ENCODE measurements at regions not wholly inside any gene's neighbourhood (a gene's known extent, or its start where the extent isn't known, plus 50 kb on each side); places are given as distances from the start of the nearest gene placed in this dataset.

DNA sequence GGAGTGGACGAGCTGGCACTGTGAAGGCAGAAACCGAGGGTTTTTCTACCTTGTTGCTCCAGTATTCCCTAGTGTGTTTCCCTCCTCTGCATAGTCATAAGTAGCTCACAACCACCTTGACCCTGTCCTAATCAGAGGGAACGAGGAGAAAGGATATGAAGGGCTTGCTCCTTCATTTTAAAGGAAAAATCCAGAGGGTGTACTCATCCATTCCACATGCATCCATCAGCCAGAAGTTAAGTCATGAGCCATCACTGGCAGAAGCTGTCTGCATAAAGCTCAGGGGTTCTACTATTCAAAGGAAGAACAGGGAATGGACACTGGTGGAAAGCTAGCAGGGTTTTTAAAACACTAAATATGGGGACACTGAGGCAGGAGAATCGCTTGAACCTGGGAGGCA lies 84.3 kb upstream of the FOXN3 start:
- H3K36me3 ChIP-seq (ENCODE audit: control insufficient read depth, insufficient read depth, low read length), result peaks cover 11% of the 10 kb centered on the region; the same call in 1 of the 2 replicates
- H3K27ac ChIP-seq (ENCODE audit: low read depth, low read length), result no peak overlapping the region
- H3K9ac ChIP-seq (ENCODE audit: low read length), result no peak overlapping the region
- peaks cover 3% of the 10 kb centered on the region; the same call in 1 of the 2 replicates for H3K4me1 ChIP-seq (ENCODE audit: control insufficient read depth, insufficient read depth, low read length)
- H3K4me3 ChIP-seq (ENCODE audit: low read depth, low read length), result no peak overlapping the region
- H3K9me3 ChIP-seq (ENCODE audit: control insufficient read depth, insufficient read depth, low read depth, low read length), result no peaks in the 10 kb centered on the region
- H3K27me3 ChIP-seq (ENCODE audit: control insufficient read depth, insufficient read depth, low read length), result no peaks in the 10 kb centered on the region

DNA sequence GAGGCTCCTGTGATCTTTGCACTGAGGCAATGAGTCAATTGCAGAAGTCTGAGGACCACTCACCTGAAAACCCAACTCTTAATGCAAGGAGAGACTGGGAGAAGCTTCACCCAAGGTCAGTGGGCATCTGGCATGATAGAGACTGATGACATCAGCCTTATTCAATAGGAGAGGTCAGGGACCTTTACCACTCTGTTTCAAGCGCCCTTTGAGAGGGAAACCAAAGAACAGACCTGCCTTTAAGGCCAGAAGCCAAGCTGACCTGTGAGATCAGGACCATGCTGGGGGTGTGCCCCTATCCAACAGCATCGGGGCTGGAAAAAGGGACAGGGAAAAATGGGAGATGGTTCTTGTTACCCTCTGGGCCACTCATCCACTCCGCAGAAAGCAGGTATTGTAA lies 83.3 kb upstream of the FOXN3 start:
- H3K4me3 ChIP-seq (ENCODE audit: low read depth, low read length), result no peak overlapping the region
- H3K4me1 ChIP-seq (ENCODE audit: control insufficient read depth, insufficient read depth, low read length), result peaks cover 3% of the 10 kb centered on the region; the same call in 1 of the 2 replicates
- H3K9ac ChIP-seq (ENCODE audit: low read length), result no peak overlapping the region
- H3K27ac ChIP-seq (ENCODE audit: low read depth, low read length), result no peak overlapping the region
- peaks cover 11% of the 10 kb centered on the region; the same call in 1 of the 2 replicates for H3K36me3 ChIP-seq (ENCODE audit: control insufficient read depth, insufficient read depth, low read length)
- no peaks in the 10 kb centered on the region for H3K9me3 ChIP-seq (ENCODE audit: control insufficient read depth, insufficient read depth, low read depth, low read length)
- H3K27me3 ChIP-seq (ENCODE audit: control insufficient read depth, insufficient read depth, low read length), result no peaks in the 10 kb centered on the region

DNA sequence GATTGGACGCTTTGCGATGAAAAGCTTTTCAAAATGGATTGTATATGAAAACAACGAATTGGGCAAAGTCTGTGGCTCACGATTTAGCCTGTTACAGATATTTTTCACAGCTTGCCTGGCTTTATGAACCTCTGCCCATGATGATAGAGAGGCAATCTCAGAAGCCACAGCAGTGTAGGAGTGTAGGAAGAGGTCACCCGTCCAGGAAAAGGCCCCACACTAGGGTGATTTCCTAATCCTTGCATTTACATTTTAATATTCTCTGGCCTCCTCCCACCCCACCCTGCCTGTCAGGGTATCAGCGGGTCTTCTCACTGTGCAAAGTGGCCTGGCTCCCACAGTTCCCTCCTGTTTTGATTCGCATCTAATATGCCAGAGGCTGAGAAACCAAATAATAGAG lies 81.8 kb upstream of the FOXN3 start:
- no peaks in the 10 kb centered on the region for H3K9me3 ChIP-seq (ENCODE audit: control insufficient read depth, insufficient read depth, low read depth, low read length)
- no peaks in the 10 kb centered on the region for H3K27me3 ChIP-seq (ENCODE audit: control insufficient read depth, insufficient read depth, low read length)
- H3K4me1 ChIP-seq (ENCODE audit: control insufficient read depth, insufficient read depth, low read length), result peaks cover 11% of the 10 kb centered on the region
- H3K36me3 ChIP-seq (ENCODE audit: control insufficient read depth, insufficient read depth, low read length), result peaks cover 9% of the 10 kb centered on the region; the same call in 1 of the 2 replicates
- no peak overlapping the region for H3K9ac ChIP-seq (ENCODE audit: low read length)
- H3K4me3 ChIP-seq (ENCODE audit: low read depth, low read length), result no peak overlapping the region
- no peak overlapping the region for H3K27ac ChIP-seq (ENCODE audit: low read depth, low read length)

DNA sequence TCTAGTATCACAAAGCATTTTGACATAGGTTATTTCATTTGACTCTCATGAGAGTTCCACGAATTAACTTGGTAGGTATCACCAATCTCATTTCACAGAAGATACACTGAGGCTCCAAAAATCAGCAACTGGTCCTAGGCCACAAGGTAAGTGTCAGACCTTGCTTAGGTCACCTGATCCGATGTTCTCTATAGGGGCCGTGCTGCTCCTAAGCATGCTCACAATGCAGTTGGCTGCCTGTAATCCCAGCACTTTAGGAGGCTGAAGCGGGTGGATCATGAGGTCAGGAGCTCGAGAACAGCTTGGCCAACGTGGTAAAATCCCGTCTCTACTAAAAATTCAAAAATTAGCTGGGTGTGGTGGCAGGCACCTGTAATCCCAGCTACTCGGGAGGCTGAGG lies 78.7 kb upstream of the FOXN3 start:
- no peak overlapping the region for H3K9ac ChIP-seq (ENCODE audit: low read length)
- peaks cover 16% of the 10 kb centered on the region for H3K4me1 ChIP-seq (ENCODE audit: control insufficient read depth, insufficient read depth, low read length)
- H3K9me3 ChIP-seq (ENCODE audit: control insufficient read depth, insufficient read depth, low read depth, low read length), result no peaks in the 10 kb centered on the region
- peaks cover 5% of the 10 kb centered on the region; the same call in 1 of the 2 replicates for H3K36me3 ChIP-seq (ENCODE audit: control insufficient read depth, insufficient read depth, low read length)
- H3K4me3 ChIP-seq (ENCODE audit: low read depth, low read length), result no peak overlapping the region
- H3K27me3 ChIP-seq (ENCODE audit: control insufficient read depth, insufficient read depth, low read length), result no peaks in the 10 kb centered on the region
- H3K27ac ChIP-seq (ENCODE audit: low read depth, low read length), result no peak overlapping the region

DNA sequence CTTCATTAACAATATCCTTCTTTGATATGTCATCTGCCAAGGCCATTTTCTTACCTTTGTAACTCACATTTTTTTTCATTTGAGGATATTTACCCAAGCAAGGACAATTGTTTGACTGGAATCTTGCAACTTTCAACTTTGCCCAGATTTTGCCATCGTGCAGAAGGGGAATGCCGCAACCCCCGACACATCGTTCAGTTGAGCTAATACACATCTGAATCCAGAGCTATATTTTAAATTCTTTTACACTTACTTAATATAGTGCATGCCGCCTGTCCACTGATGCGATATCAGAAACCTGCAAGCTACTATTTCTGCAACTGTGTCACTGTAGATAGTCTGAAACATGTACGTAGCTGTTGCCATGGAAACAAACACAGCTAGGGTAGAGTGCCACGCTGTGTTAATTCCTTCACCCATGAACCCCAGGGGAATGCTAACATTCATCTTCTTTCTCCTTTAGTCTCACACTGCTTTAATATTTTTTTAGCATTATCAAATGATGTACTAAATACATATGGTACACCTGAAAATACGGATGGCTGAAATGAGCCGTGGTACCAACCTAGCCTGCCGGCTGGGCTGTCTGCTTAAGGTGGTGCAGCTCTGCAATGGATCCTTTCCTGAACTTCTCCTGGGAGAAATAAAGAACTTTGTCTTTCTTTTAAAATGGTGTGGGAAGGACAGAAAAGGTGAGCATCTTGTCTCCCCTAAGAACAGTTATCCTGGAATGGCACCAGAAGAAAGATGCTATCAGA lies 77.0 kb upstream of the FOXN3 start:
- Histone ChIP-seq H3K4me1 (ENCODE audit: control insufficient read depth, insufficient read depth, low read length) (peaks cover 23% of the 10 kb centered on the region), H3K4me3 (ENCODE audit: low read depth, low read length) (no peak overlapping the region), H3K36me3 (ENCODE audit: control insufficient read depth, insufficient read depth, low read length) (no peaks in the 10 kb centered on the region), H3K27ac (ENCODE audit: low read depth, low read length) (no peak overlapping the region), H3K9ac (ENCODE audit: low read length) (no peak overlapping the region), H3K27me3 (ENCODE audit: control insufficient read depth, insufficient read depth, low read length) (no peaks in the 10 kb centered on the region), H3K9me3 (ENCODE audit: control insufficient read depth, insufficient read depth, low read depth, low read length) (no peaks in the 10 kb centered on the region)

DNA sequence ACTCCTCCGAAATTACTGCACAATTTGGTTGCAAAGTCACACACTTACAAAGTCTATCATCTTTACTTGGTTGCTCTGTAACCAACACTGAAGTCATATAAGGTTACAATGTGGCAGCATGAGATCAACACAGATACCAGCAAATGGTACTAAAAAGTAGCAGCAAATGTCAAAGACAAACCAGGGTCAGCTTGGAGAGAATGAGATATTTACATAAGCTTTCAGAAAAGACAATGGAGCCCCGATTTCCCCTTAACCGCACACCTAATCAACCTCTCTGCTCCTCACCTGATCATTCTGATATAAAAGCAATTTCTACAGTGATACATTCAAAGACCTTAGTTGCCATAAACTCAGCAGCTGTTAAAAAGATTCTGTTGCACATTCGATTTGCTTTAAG lies 76.4 kb upstream of the FOXN3 start:
- H3K9ac ChIP-seq (ENCODE audit: low read length), result no peak overlapping the region
- no peak overlapping the region for H3K27ac ChIP-seq (ENCODE audit: low read depth, low read length)

DNA sequence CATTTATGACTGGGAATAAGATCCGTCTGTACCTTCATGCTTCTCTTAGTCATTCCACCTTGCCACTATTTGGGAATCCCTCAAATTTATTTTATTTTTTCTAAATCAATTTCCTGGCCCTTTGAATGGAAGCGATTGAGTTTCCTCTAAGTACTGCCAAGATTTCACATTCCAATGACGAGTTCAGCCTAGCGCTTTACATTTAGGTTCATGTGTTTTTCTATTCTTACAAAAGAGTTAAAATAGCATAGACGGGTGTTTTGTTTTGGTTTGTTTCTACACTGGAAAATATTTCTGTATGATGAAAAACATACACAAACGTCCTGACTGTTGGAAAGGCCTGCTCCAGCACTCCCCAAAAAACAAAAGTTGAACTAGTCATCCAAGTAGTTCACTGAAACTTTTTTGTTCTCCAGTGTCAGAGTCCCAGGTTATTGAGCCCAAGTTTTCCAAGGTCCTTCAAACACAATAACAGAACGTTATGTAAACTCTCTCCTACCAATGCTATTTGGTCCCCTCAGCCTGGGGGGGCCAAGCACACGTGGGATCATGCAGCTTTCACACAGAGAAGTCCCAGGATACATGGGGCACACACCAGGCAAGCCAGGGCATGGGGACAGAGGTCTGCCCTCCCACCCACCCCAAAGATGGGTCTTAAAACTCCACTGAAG lies 74.8 kb upstream of the FOXN3 start:
- Histone ChIP-seq H3K27ac (ENCODE audit: low read depth, low read length) (no peak overlapping the region), H3K4me1 (ENCODE audit: control insufficient read depth, insufficient read depth, low read length) (peaks cover 20% of the 10 kb centered on the region), H3K4me3 (ENCODE audit: low read depth, low read length) (no peak overlapping the region), H3K27me3 (ENCODE audit: control insufficient read depth, insufficient read depth, low read length) (no peaks in the 10 kb centered on the region), H3K9ac (ENCODE audit: low read length) (no peak overlapping the region), H3K9me3 (ENCODE audit: control insufficient read depth, insufficient read depth, low read depth, low read length) (no peaks in the 10 kb centered on the region), H3K36me3 (ENCODE audit: control insufficient read depth, insufficient read depth, low read length) (no peaks in the 10 kb centered on the region)

More for the DNA sequence above, 76.4 kb upstream of the FOXN3 start:
- no peak overlapping the region for H3K4me3 ChIP-seq (ENCODE audit: low read depth, low read length)
- H3K27me3 ChIP-seq (ENCODE audit: control insufficient read depth, insufficient read depth, low read length), result no peaks in the 10 kb centered on the region
- no peaks in the 10 kb centered on the region for H3K36me3 ChIP-seq (ENCODE audit: control insufficient read depth, insufficient read depth, low read length)
- H3K9me3 ChIP-seq (ENCODE audit: control insufficient read depth, insufficient read depth, low read depth, low read length), result no peaks in the 10 kb centered on the region
- peaks cover 20% of the 10 kb centered on the region for H3K4me1 ChIP-seq (ENCODE audit: control insufficient read depth, insufficient read depth, low read length)

DNA sequence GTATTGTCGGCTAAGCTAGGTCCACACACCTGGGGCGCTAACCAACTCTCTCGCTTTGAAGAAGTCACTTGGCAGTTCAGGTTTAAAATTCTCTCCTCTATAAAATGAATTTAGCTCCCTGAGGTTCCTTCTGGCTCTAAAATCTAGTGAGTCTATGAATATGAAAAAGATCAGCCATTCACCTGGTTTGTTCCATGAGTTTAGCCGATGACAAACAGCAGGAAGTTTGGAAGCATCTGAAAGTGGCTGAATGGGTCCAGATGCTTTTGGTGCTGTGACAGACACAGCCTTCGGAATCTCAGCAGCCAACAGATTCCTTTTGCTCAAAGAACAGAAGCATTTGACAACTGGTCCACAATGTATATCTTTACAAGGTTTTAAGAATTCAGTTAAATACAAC lies 73.4 kb upstream of the FOXN3 start:
- H3K4me3 ChIP-seq (ENCODE audit: low read depth, low read length), result no peak overlapping the region
- H3K36me3 ChIP-seq (ENCODE audit: control insufficient read depth, insufficient read depth, low read length), result peaks cover 2% of the 10 kb centered on the region; the same call in 1 of the 2 replicates
- no peak overlapping the region for H3K9ac ChIP-seq (ENCODE audit: low read length)
- no peaks in the 10 kb centered on the region for H3K9me3 ChIP-seq (ENCODE audit: control insufficient read depth, insufficient read depth, low read depth, low read length)
- H3K4me1 ChIP-seq (ENCODE audit: control insufficient read depth, insufficient read depth, low read length), result peaks cover 20% of the 10 kb centered on the region
- no peaks in the 10 kb centered on the region for H3K27me3 ChIP-seq (ENCODE audit: control insufficient read depth, insufficient read depth, low read length)
- H3K27ac ChIP-seq (ENCODE audit: low read depth, low read length), result no peak overlapping the region

DNA sequence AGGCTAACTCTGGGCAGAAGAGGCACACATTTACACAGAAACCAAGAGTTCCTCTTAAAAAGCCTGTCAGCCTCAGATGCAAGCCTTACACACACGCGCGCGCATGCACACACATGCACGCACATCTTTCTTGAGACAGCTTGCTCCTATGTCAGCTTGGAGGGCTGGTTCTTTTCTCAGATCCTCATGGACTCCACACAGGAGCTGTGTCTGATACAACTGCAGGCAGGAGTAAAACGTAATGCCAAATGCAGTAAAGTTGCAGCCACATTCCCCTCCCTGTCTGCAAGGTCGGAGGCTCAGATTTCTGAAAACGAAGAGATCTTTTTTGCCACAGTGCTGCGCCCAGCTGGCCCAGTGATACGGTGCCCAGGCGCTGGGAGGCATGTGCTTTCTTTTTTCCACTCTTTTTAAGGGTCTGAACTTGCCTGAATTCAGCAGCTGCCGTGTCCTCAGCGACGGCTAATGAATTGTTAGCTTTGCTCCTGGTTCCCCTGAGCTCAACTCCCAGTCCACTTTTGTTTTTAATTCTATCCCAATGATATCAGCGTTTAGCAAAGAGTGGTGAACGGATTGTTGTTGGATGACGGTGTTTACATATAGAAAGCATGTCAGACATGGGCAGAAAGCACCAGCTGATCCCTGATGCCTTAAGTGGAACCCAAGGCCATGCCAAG lies 72.9 kb upstream of the FOXN3 start:
- no peak overlapping the region for H3K4me3 ChIP-seq (ENCODE audit: low read depth, low read length)
- H3K9ac ChIP-seq (ENCODE audit: low read length), result no peak overlapping the region
- H3K9me3 ChIP-seq (ENCODE audit: control insufficient read depth, insufficient read depth, low read depth, low read length), result no peaks in the 10 kb centered on the region
- no peaks in the 10 kb centered on the region for H3K27me3 ChIP-seq (ENCODE audit: control insufficient read depth, insufficient read depth, low read length)
- peaks cover 20% of the 10 kb centered on the region for H3K4me1 ChIP-seq (ENCODE audit: control insufficient read depth, insufficient read depth, low read length)
- H3K36me3 ChIP-seq (ENCODE audit: control insufficient read depth, insufficient read depth, low read length), result peaks cover 2% of the 10 kb centered on the region; the same call in 1 of the 2 replicates
- no peak overlapping the region for H3K27ac ChIP-seq (ENCODE audit: low read depth, low read length)

DNA sequence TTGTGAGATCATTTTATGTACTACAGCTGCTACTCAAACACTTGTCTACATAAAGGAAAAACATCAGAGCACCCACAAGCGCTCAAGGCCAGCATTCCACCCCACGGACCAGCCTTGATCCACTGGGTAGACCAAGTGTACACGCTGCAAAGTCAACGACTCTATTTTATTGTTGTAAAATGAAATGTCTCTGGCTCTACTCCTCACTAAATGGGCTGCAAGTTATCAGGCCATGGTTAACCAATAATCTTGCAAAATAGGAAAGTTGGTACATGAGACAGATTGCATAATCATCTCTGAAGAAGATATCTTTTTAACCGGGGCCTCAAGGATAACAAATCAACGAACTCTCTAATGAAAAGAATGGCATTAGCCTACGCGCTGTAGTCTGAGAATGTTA lies 69.9 kb upstream of the FOXN3 start:
- H3K4me1 ChIP-seq (ENCODE audit: control insufficient read depth, insufficient read depth, low read length), result peaks cover 8% of the 10 kb centered on the region; the same call in 1 of the 2 replicates
- peaks cover 2% of the 10 kb centered on the region; the same call in 1 of the 2 replicates for H3K36me3 ChIP-seq (ENCODE audit: control insufficient read depth, insufficient read depth, low read length)
- H3K9ac ChIP-seq (ENCODE audit: low read length), result no peak overlapping the region
- H3K9me3 ChIP-seq (ENCODE audit: control insufficient read depth, insufficient read depth, low read depth, low read length), result no peaks in the 10 kb centered on the region
- H3K4me3 ChIP-seq (ENCODE audit: low read depth, low read length), result no peak overlapping the region
- H3K27me3 ChIP-seq (ENCODE audit: control insufficient read depth, insufficient read depth, low read length), result no peaks in the 10 kb centered on the region
- H3K27ac ChIP-seq (ENCODE audit: low read depth, low read length), result no peak overlapping the region

DNA sequence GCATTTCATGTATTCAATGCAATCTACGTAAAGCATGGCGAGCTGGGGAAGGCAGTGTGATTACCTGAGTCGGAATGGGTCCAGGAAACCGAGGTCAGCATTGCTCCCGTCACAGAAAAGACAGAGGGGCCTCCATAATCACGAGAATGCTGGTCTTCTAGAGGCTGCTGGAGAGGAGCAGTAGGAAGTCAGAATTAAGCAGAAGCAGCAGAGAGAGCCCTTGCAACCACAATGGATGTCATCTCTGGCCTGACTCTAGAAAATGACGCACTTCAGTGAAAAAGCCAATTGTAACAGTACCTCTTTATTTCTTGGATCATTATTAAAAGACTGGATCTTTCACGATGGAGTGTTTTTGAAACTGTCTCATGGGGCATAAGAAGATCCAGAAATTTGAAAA lies 69.5 kb upstream of the FOXN3 start:
- peaks cover 2% of the 10 kb centered on the region; the same call in 1 of the 2 replicates for H3K36me3 ChIP-seq (ENCODE audit: control insufficient read depth, insufficient read depth, low read length)
- H3K4me1 ChIP-seq (ENCODE audit: control insufficient read depth, insufficient read depth, low read length), result peaks cover 10% of the 10 kb centered on the region; the same call in 1 of the 2 replicates
- H3K27me3 ChIP-seq (ENCODE audit: control insufficient read depth, insufficient read depth, low read length), result no peaks in the 10 kb centered on the region
- H3K9ac ChIP-seq (ENCODE audit: low read length), result no peak overlapping the region
- no peaks in the 10 kb centered on the region for H3K9me3 ChIP-seq (ENCODE audit: control insufficient read depth, insufficient read depth, low read depth, low read length)
- H3K4me3 ChIP-seq (ENCODE audit: low read depth, low read length), result no peak overlapping the region
- no peak overlapping the region for H3K27ac ChIP-seq (ENCODE audit: low read depth, low read length)

Data from HUES6 (cell line).